ENCODE measurements at regions not wholly inside any gene's neighbourhood (a gene's known extent, or its start where the extent isn't known, plus 50 kb on each side); places are given as distances from the start of the nearest gene placed in this dataset.

- no peak overlapping the region for H3K4me3 ChIP-seq (replicated peaks; ENCODE audit: insufficient read depth, low read length)
- TF ChIP-seq SPI1 (IDR thresholded peaks at IDR 0.05; ENCODE audit: borderline replicate concordance, low read depth) (no peak), GABPA (IDR thresholded peaks at IDR 0.05; ENCODE audit: low read depth) (no peak), CTCF (IDR thresholded peaks at IDR 0.05; ENCODE audit: insufficient read depth, low read length) (no peak), REST (IDR thresholded peaks at IDR 0.05; ENCODE audit: insufficient replicate concordance, low read depth) (no peak)
These were observed 160.0 kb upstream of the PLEKHA5 start for GRCh38 chr12:18969512-18969911.

DNA sequence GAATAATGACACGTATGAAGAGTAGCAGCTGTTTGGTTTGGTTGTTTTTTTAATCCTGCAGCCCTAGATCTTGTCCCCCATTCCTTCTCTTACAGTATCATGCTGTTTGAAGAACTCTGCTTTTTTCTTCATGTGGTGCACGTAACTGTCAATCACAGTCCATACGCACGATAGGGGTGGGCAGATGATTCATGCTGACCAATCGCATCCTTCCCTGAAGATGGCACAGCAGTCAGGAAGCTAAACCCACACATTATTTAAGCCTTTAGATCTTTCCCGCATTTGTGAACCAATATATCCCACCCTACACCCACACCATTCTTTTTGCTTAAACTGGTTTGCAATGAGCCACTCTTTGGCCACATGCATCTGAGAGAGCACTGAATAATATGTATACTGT lies 158.9 kb upstream of the PLEKHA5 start:
- no peak overlapping the region for H3K4me3 ChIP-seq (replicated peaks; ENCODE audit: insufficient read depth, low read length)
- no peak for DNase-seq (ENCODE audit: low read depth in 1 of 2, low spot score in 1 of 2)
- H3K27me3 ChIP-seq (ENCODE audit: insufficient read depth, poor library complexity, severe bottlenecking) = no peaks in the 10 kb centered on the region
- no peak for TF ChIP-seq GABPA (IDR thresholded peaks at IDR 0.05; ENCODE audit: low read depth)
- TF ChIP-seq POLR2AphosphoS5 (IDR thresholded peaks at IDR 0.05; ENCODE audit: low read depth) = no peak
- no peak overlapping the region for H3K27ac ChIP-seq (replicated peaks)

More at GRCh38 chr12:18969512-18969911, 160.0 kb upstream of the PLEKHA5 start:
- no peaks in the 10 kb centered on the region for H3K27me3 ChIP-seq (ENCODE audit: insufficient read depth, poor library complexity, severe bottlenecking)
- DNase-seq (ENCODE audit: low read depth in 1 of 2, low spot score in 1 of 2) = no peak
- no peak overlapping the region for H3K27ac ChIP-seq (replicated peaks)

- no peak overlapping the region for H3K4me3 ChIP-seq (replicated peaks; ENCODE audit: insufficient read depth, low read length)
- no peak for DNase-seq (ENCODE audit: low read depth in 1 of 2, low spot score in 1 of 2)
- TF ChIP-seq CTCF (IDR thresholded peaks at IDR 0.05; ENCODE audit: insufficient read depth, low read length) = no peak
- no peak for TF ChIP-seq SPI1 (IDR thresholded peaks at IDR 0.05; ENCODE audit: borderline replicate concordance, low read depth)
- no peak for TF ChIP-seq POLR2AphosphoS5 (IDR thresholded peaks at IDR 0.05; ENCODE audit: low read depth)
- TF ChIP-seq GABPA (IDR thresholded peaks at IDR 0.05; ENCODE audit: low read depth) = no peak
- no peak for TF ChIP-seq REST (IDR thresholded peaks at IDR 0.05; ENCODE audit: insufficient replicate concordance, low read depth)
- H3K27me3 ChIP-seq (ENCODE audit: insufficient read depth, poor library complexity, severe bottlenecking) = no peaks in the 10 kb centered on the region
- no peak overlapping the region for H3K27ac ChIP-seq (replicated peaks)
These were observed 157.6 kb upstream of the PLEKHA5 start for GRCh38 chr12:18971932-18972331.

GRCh38 chr12:18975933-18976332 lies 153.6 kb upstream of the PLEKHA5 start:
- TF ChIP-seq GABPA (IDR thresholded peaks at IDR 0.05; ENCODE audit: low read depth) = no peak
- no peak for TF ChIP-seq REST (IDR thresholded peaks at IDR 0.05; ENCODE audit: insufficient replicate concordance, low read depth)
- no peak for TF ChIP-seq CTCF (IDR thresholded peaks at IDR 0.05; ENCODE audit: insufficient read depth, low read length)
- TF ChIP-seq SPI1 (IDR thresholded peaks at IDR 0.05; ENCODE audit: borderline replicate concordance, low read depth) = no peak
- no peak for TF ChIP-seq POLR2AphosphoS5 (IDR thresholded peaks at IDR 0.05; ENCODE audit: low read depth)
- H3K27ac ChIP-seq (replicated peaks) = no peak overlapping the region
- no peaks in the 10 kb centered on the region for H3K27me3 ChIP-seq (ENCODE audit: insufficient read depth, poor library complexity, severe bottlenecking)
- no peak for DNase-seq (ENCODE audit: low read depth in 1 of 2, low spot score in 1 of 2)
- no peak overlapping the region for H3K4me3 ChIP-seq (replicated peaks; ENCODE audit: insufficient read depth, low read length)

Data from HL-60 (cell line).